K562 (cell line): ENCODE measurements at regions not wholly inside any gene's neighbourhood (a gene's known extent, or its start where the extent isn't known, plus 50 kb on each side); places are given as distances from the start of the nearest gene placed in this dataset.

Experiments
- ATAC-seq: fragments of 200-7000 bp; cut with Tn5 transposase; 3 replicates; pipeline ENCODE4 v1.9.1; 2020; ENCODE audit warnings: moderate library complexity
- BruUV-seq: library from RNA; stranded (reverse); fragments of 400-500 nt; replicated peaks from 2 replicates; lab custom pipeline; 2021; lab: Mats Ljungman, UMichigan
- CTCF ChIA-PET: fragments of 300-600 bp; formaldehyde crosslinking; extraction: SDS; loops from one replicate; lab custom pipeline; 2021; ENCODE audit warnings: low intra/inter-chr PET ratio; lab: Yijun Ruan, JAX
- POLR2A ChIA-PET: fragments of 300-600, 350-650 bp; sonication (Branson Sonifier 250); formaldehyde crosslinking; extraction: SDS; loops from one replicate; lab custom pipeline; 2021; ENCODE audit warnings: antibody characterized with exemption, inconsistent platforms; lab: Yijun Ruan, JAX
- DNase-seq, 4 experiments: peaks; one replicate each; pipeline versions ENCODE4 v3.0.0 to v3.0.0-alpha.2; 2011 to 2018; ENCODE audit warnings: low spot score in 3 of 4, mixed read lengths in 3 of 4; ENCODE audit errors: extremely low read depth in 1 of 4
- FAIRE-seq: peaks from 2 replicates; lab custom pipeline; 2011; peaks lifted over from hg19 to GRCh38; lab: Jason Lieb, UNC
- H2AFZ ChIP-seq: 2 replicates; pipeline ENCODE4 v1.6.0; 2011; ENCODE audit warnings: low read depth, low read length, control low read depth, inconsistent platforms
- H3K27ac ChIP-seq: fragments of 200-600 bp; 3 replicates; pipeline ENCODE4 v1.8.0; 2011; ENCODE audit warnings: low read depth, mild to moderate bottlenecking, control low read depth, inconsistent platforms, low read length, moderate library complexity, mixed read lengths; ENCODE audit errors: extremely low read depth
- H3K27me3 ChIP-seq, 2 experiments: fragments of 300-600 bp in 1 of 2; 2 replicates in 1 of 2; 3 replicates in 1 of 2; pipeline versions ENCODE4 v1.6.0 to v1.8.0; 2011; ENCODE audit warnings: inconsistent platforms in 2 of 2, low read length in 2 of 2, mild to moderate bottlenecking in 1 of 2, mixed read lengths in 1 of 2, moderate library complexity in 1 of 2; ENCODE audit not compliant: control insufficient read depth in 2 of 2, insufficient read depth in 2 of 2
- H3K36me3 ChIP-seq: fragments of 300-600 bp; 3 replicates; pipeline ENCODE4 v1.8.0; 2011; ENCODE audit warnings: mild to moderate bottlenecking, low read length, inconsistent platforms; ENCODE audit not compliant: control insufficient read depth, insufficient read depth
- H3K4me1 ChIP-seq, 2 experiments: fragments of 200-600 bp in 1 of 2; replicated peaks in 1 of 2; 2 replicates in 1 of 2; 3 replicates in 1 of 2; pipeline versions ENCODE4 v1.5.1 to v1.8.0; 2011; ENCODE audit warnings: inconsistent platforms in 2 of 2, low read length in 2 of 2, mild to moderate bottlenecking in 1 of 2, mixed read lengths in 1 of 2, moderate library complexity in 1 of 2; ENCODE audit not compliant: control insufficient read depth in 2 of 2, insufficient read depth in 2 of 2
- H3K4me2 ChIP-seq: 2 replicates; pipeline ENCODE4 v1.6.1; 2011; ENCODE audit warnings: low read length, control low read depth, inconsistent platforms, mixed read lengths; ENCODE audit not compliant: insufficient read depth
- H3K4me3 ChIP-seq: fragments of 200-600 bp; sonication (generic), shearing (Covaris generic); 2 replicates; pipeline ENCODE4 v1.5.1; 2016; ENCODE audit warnings: control low read depth, inconsistent platforms
- H3K79me2 ChIP-seq: fragments of 200-600 bp; 3 replicates; pipeline ENCODE4 v1.8.0; 2011; ENCODE audit warnings: low read length, inconsistent platforms; ENCODE audit not compliant: control insufficient read depth, insufficient read depth
- H3K9ac ChIP-seq, 2 experiments: 2 replicates each; pipeline versions ENCODE4 v1.6.0 to v1.6.1; 2011; ENCODE audit warnings: low read depth in 2 of 2, low read length in 2 of 2, control low read depth in 1 of 2, inconsistent platforms in 1 of 2, mild to moderate bottlenecking in 1 of 2, mixed read lengths in 1 of 2; ENCODE audit not compliant: insufficient read depth in 1 of 2
- H3K9me1 ChIP-seq: one replicate; pipeline ENCODE4 v1.6.0; 2011; ENCODE audit warnings: inconsistent platforms, mild to moderate bottlenecking, low read length, moderate library complexity; ENCODE audit not compliant: control insufficient read depth, insufficient read depth
- H3K9me3 ChIP-seq: replicated peaks from 2 replicates; pipeline ENCODE4 v1.5.1; 2011; ENCODE audit warnings: low read depth, low read length, inconsistent platforms; ENCODE audit not compliant: control insufficient read depth, insufficient read depth
- H4K20me1 ChIP-seq: replicated peaks from 2 replicates; pipeline ENCODE4 v1.6.1; 2011; ENCODE audit warnings: low read length, inconsistent platforms, mixed read lengths; ENCODE audit not compliant: control insufficient read depth, insufficient read depth
- CHD7 ChIP-seq: fragments of 200-600 bp; sonication (generic); IDR thresholded peaks from one replicate; pipeline ENCODE4 v1.6.1; 2012; ENCODE audit warnings: mild to moderate bottlenecking, low read depth, low read length, inconsistent platforms
- NBN ChIP-seq: fragments of 450-650 bp; IDR thresholded peaks from 2 replicates; pipeline ENCODE4 v1.6.1; 2016; ENCODE audit warnings: low read depth, mild to moderate bottlenecking
- RAD51 ChIP-seq: fragments of 450-650 bp; IDR thresholded peaks from 2 replicates; pipeline ENCODE4 v1.7.1; 2016; ENCODE audit warnings: low read depth, mild to moderate bottlenecking, borderline replicate concordance
- TARDBP ChIP-seq: fragments of 450-650 bp; IDR thresholded peaks from 2 replicates; pipeline ENCODE4 v1.6.1; 2016
- THAP7 ChIP-seq: fragments of 250-450 bp; sonication (Bioruptor Pico); IDR thresholded peaks from 2 replicates; pipeline ENCODE4 v1.5.0; 2021
- ZBTB43 ChIP-seq: sonication (generic); formaldehyde crosslinking; IDR thresholded peaks from 2 replicates; pipeline ENCODE4 v1.8.0; 2023; ENCODE audit warnings: mild to moderate bottlenecking, missing genetic modification reagents
- ZFX ChIP-seq: sonication (generic); formaldehyde crosslinking; IDR thresholded peaks from 2 replicates; pipeline ENCODE4 v1.8.0; 2022; ENCODE audit warnings: mild to moderate bottlenecking, missing genetic modification reagents, moderate library complexity
- ZNF780A ChIP-seq: fragments of 250-450 bp; sonication (Bioruptor Pico); IDR thresholded peaks from 2 replicates; pipeline ENCODE4 v1.5.0; 2021; ENCODE audit warnings: mild to moderate bottlenecking
- in situ Hi-C: fragments of 300-500 bp; cut with MboI; formaldehyde crosslinking; loops from 4 replicates; pipeline ENCODE4 v1.15.0; 2018; ENCODE audit warnings: inconsistent platforms, mixed read lengths
- intact Hi-C: fragments of 100-400 bp; cut with micrococcal nuclease; formaldehyde crosslinking; loops from 2 replicates; pipeline ENCODE4 v1.14.2; 2022

GRCh38 chr1:83028467-83028866 is 970.5 kb downstream of the TTLL7 start:
- ATAC-seq = no peak
- Histone ChIP-seq H3K9me1 (no peaks in the 10 kb centered on the region), H3K4me2 (no peak overlapping the region), H2AFZ (no peak overlapping the region), H3K9ac (no peak overlapping the region), H3K36me3 (no peaks in the 10 kb centered on the region), H3K27me3 (no peaks in the 10 kb centered on the region), H3K27ac (no peak overlapping the region), H3K4me1 (no peaks in the 10 kb centered on the region), H3K9me3 (no peaks in the 10 kb centered on the region), H4K20me1 (no peaks in the 10 kb centered on the region), H3K79me2 (no peaks in the 10 kb centered on the region), H3K4me3 (no peak overlapping the region)
- no peak for DNase-seq
- intact Hi-C loops (no loop called here), in situ Hi-C loops (no loop called here)
- no TSS peak for BruUV-seq
- CTCF ChIA-PET = no interaction called here
- POLR2A ChIA-PET = no interaction called here
- no peak for FAIRE-seq
- TF ChIP-seq ZFX (CRISPR knock-in tag) (no peak), ZBTB43 (no peak), RAD51 (no peak), ZNF780A (CRISPR knock-in tag) (no peak), NBN (no peak), THAP7 (CRISPR knock-in tag) (no peak), TARDBP (no peak), CHD7 (no peak)
